ENCODE measurements at regions not wholly inside any gene's neighbourhood (a gene's known extent, or its start where the extent isn't known, plus 50 kb on each side); places are given as distances from the start of the nearest gene placed in this dataset.

DNA sequence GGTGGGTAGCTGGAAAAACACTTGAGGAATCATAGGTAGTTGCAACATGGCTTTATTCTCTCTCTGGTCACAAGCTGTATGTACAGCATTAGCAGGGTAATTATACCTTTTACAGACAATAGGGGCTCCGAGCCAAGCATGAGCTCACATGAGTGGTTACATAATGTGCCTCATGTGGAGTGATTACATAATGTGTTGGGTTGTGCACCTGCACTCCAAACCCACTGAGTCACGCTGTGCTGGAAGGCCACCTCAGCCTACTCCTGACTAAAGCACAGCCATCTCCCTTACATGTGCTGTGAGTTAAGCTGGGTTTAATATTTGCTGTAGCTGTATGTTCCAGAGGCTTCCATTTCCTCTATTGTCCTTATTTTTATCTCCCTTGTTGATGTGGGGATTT is 348.7 kb upstream of the SEMA3C start:
- no peaks in the 10 kb centered on the region for H4K20me1 ChIP-seq (replicated peaks; ENCODE audit: control insufficient read depth, extremely low read depth, insufficient read depth, low read length)
- FAIRE-seq (no peak), DNase-seq (ENCODE audit: low read depth, low spot score) (peak; percentile 24)
- H3K27me3 ChIP-seq (ENCODE audit: control insufficient read depth in 2 of 2, insufficient read depth in 2 of 2, low read length in 2 of 2) = no peaks in the 10 kb centered on the region
- H3K36me3 ChIP-seq (ENCODE audit: control insufficient read depth in 2 of 2, extremely low read depth in 1 of 2, insufficient read depth in 2 of 2, low read length in 2 of 2) = no peaks in the 10 kb centered on the region
- TF ChIP-seq EZH2 (IDR thresholded peaks at IDR 0.05; ENCODE audit: borderline replicate concordance, low read depth, low read length, severe bottlenecking) (no peak), FOS (IDR thresholded peaks at IDR 0.05; ENCODE audit: borderline replicate concordance, insufficient read depth, low read length) (no peak), POLR2A (IDR thresholded peaks at IDR 0.05; ENCODE audit: low read depth, low read length) (no peak), JUN (IDR thresholded peaks at IDR 0.05; ENCODE audit: borderline replicate concordance, insufficient read depth, insufficient read length, low read depth) (no peak), MYC (IDR thresholded peaks at IDR 0.05; ENCODE audit: low read depth, low read length) (no peak), GATA2 (IDR thresholded peaks at IDR 0.05; ENCODE audit: insufficient read depth, insufficient read length, low read depth, low read length) (no peak), POLR2AphosphoS5 (IDR thresholded peaks at IDR 0.05; ENCODE audit: insufficient read depth, low read depth, low read length) (no peak)
- TF ChIP-seq, protein P1, sequence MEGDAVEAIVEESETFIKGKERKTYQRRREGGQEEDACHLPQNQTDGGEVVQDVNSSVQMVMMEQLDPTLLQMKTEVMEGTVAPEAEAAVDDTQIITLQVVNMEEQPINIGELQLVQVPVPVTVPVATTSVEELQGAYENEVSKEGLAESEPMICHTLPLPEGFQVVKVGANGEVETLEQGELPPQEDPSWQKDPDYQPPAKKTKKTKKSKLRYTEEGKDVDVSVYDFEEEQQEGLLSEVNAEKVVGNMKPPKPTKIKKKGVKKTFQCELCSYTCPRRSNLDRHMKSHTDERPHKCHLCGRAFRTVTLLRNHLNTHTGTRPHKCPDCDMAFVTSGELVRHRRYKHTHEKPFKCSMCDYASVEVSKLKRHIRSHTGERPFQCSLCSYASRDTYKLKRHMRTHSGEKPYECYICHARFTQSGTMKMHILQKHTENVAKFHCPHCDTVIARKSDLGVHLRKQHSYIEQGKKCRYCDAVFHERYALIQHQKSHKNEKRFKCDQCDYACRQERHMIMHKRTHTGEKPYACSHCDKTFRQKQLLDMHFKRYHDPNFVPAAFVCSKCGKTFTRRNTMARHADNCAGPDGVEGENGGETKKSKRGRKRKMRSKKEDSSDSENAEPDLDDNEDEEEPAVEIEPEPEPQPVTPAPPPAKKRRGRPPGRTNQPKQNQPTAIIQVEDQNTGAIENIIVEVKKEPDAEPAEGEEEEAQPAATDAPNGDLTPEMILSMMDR (IDR thresholded peaks at IDR 0.05; ENCODE audit: extremely low read depth in 1 of 2, insufficient read depth in 1 of 2, low read depth in 1 of 2, low read length in 2 of 2) = no peak
- TF ChIP-seq, protein P2, sequence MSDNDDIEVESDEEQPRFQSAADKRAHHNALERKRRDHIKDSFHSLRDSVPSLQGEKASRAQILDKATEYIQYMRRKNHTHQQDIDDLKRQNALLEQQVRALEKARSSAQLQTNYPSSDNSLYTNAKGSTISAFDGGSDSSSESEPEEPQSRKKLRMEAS (IDR thresholded peaks at IDR 0.05; ENCODE audit: insufficient read depth, insufficient read length) = no peak
- H3K4me2 ChIP-seq (ENCODE audit: insufficient read depth, low read length) = no peak overlapping the region
- intact Hi-C loops (cut with micrococcal nuclease) (no loop called here), dilution Hi-C loops (cut with MboI; ENCODE audit: extremely low pct_ligation_motif_present, low sequenced_read_pairs) (no loop called here)
- no peaks in the 10 kb centered on the region for H3K9me1 ChIP-seq (replicated peaks; ENCODE audit: control insufficient read depth, extremely low read depth, insufficient read depth, low read length)
- POLR2A ChIA-PET = no interaction called here
- no peaks in the 10 kb centered on the region for H3K79me2 ChIP-seq (ENCODE audit: control insufficient read depth, insufficient read depth, low read length)
- no peaks in the 10 kb centered on the region for H3K4me1 ChIP-seq (ENCODE audit: control insufficient read depth, extremely low read depth, insufficient read depth, low read length)
- H3K9me3 ChIP-seq (replicated peaks; ENCODE audit: control insufficient read depth, insufficient read depth, low read length) = no peaks in the 10 kb centered on the region
- no peak overlapping the region for H3K9ac ChIP-seq (replicated peaks; ENCODE audit: extremely low read depth, insufficient read depth, low read length)
- no TSS peak for BruUV-seq (replicated peaks)
- no peak overlapping the region for H3K27ac ChIP-seq (ENCODE audit: insufficient read depth, low read depth, low read length)
- no peak overlapping the region for H3K4me3 ChIP-seq (replicated peaks in 1 of 3; ENCODE audit: insufficient read depth in 1 of 3, low read depth in 1 of 3, low read length in 3 of 3)
- H2AFZ ChIP-seq (ENCODE audit: low read depth, low read length) = no peak overlapping the region
- CTCF ChIA-PET = no interaction called here
